Liver (tissue), 8 donors: ENCODE measurements at regions not wholly inside any gene's neighbourhood (a gene's known extent, or its start where the extent isn't known, plus 50 kb on each side); places are given as distances from the start of the nearest gene placed in this dataset.
"Not testable (repeated sequence)": the region's sequence is repeated elsewhere in the genome, so short reads cannot be mapped to it uniquely, and the experiment has no call there.

ENCODE experiments used
- DNase-seq: peaks from one replicate; pipeline ENCODE4 v3.0.0-alpha.2; 2017; ENCODE audit warnings: low spot score
- H3K27ac ChIP-seq, 2 donors: one replicate each; pipeline ENCODE4 v1.7.0; 2013; ENCODE audit warnings: inconsistent platforms in 2 of 2, low read length in 2 of 2, control low read depth in 1 of 2, low read depth in 1 of 2, mild to moderate bottlenecking in 1 of 2
- H3K27me3 ChIP-seq, 4 donors: one replicate each; pipeline versions ENCODE4 v1.6.1 to v1.7.0; 2013; ENCODE audit warnings: low read length in 3 of 4, inconsistent platforms in 1 of 4, mild to moderate bottlenecking in 1 of 4, moderate library complexity in 1 of 4; ENCODE audit not compliant: control insufficient read depth in 4 of 4, insufficient read depth in 4 of 4
- H3K36me3 ChIP-seq, 4 donors: one replicate each; pipeline versions ENCODE4 v1.6.1 to v1.7.0; 2013; ENCODE audit warnings: low read length in 3 of 4, mild to moderate bottlenecking in 3 of 4, low read depth in 1 of 4, moderate library complexity in 1 of 4; ENCODE audit not compliant: control insufficient read depth in 4 of 4, insufficient read depth in 3 of 4
- H3K4me1 ChIP-seq, 4 donors: one replicate each; pipeline versions ENCODE4 v1.6.1 to v1.7.0; 2013; ENCODE audit warnings: low read length in 3 of 4, mild to moderate bottlenecking in 3 of 4, moderate library complexity in 1 of 4; ENCODE audit not compliant: control insufficient read depth in 4 of 4, insufficient read depth in 4 of 4
- H3K4me3 ChIP-seq, 3 donors: one replicate each; pipeline versions ENCODE4 v1.6.1 to v1.7.0; 2013; ENCODE audit warnings: low read length in 3 of 3, control low read depth in 1 of 3, low read depth in 1 of 3, mild to moderate bottlenecking in 1 of 3
- H3K9ac ChIP-seq, 2 donors: one replicate each; pipeline ENCODE4 v1.7.0; 2013; ENCODE audit warnings: low read length in 2 of 2, mild to moderate bottlenecking in 2 of 2, moderate library complexity in 2 of 2, control low read depth in 1 of 2, low read depth in 1 of 2
- H3K9me3 ChIP-seq, 4 donors: one replicate each; pipeline versions ENCODE4 v1.6.1 to v1.7.0; 2013; ENCODE audit warnings: low read length in 3 of 4; ENCODE audit not compliant: control insufficient read depth in 4 of 4
- FOXA1 ChIP-seq: IDR thresholded peaks from 2 replicates; pipeline ENCODE4 v1.6.1; 2016; ENCODE audit warnings: antibody characterized with exemption
- FOXA2 ChIP-seq: IDR thresholded peaks from 2 replicates; pipeline ENCODE4 v1.6.1; 2016; ENCODE audit warnings: antibody characterized with exemption
- GABPA ChIP-seq, 2 donors: IDR thresholded peaks in 1 of 2; conservative IDR thresholded peaks in 1 of 2; 2 replicates each; pipeline ENCODE4 v1.6.1; 2016; ENCODE audit warnings: antibody characterized with exemption in 2 of 2, mild to moderate bottlenecking in 1 of 2, moderate library complexity in 1 of 2
- HNF4G ChIP-seq: IDR thresholded peaks from 2 replicates; pipeline ENCODE4 v1.6.1; 2016; ENCODE audit warnings: antibody characterized with exemption
- JUND ChIP-seq, 2 donors: IDR thresholded peaks; 2 replicates each; pipeline ENCODE4 v1.6.1; 2016; ENCODE audit warnings: antibody characterized with exemption in 2 of 2
- MAX ChIP-seq: IDR thresholded peaks from 2 replicates; pipeline ENCODE4 v1.6.1; 2016; ENCODE audit warnings: antibody characterized with exemption
- NR2F2 ChIP-seq: IDR thresholded peaks from 2 replicates; pipeline ENCODE4 v1.6.1; 2016; ENCODE audit warnings: antibody characterized with exemption
- RAD21 ChIP-seq, 2 donors: IDR thresholded peaks; 2 replicates each; pipeline ENCODE4 v1.6.1; 2016; ENCODE audit warnings: antibody characterized with exemption in 2 of 2, mild to moderate bottlenecking in 2 of 2
- RXRA ChIP-seq, 2 donors: IDR thresholded peaks; 2 replicates each; pipeline ENCODE4 v1.6.1; 2017 to 2018; ENCODE audit warnings: antibody characterized with exemption in 2 of 2, mild to moderate bottlenecking in 1 of 2
- SP1 ChIP-seq: IDR thresholded peaks from 2 replicates; pipeline ENCODE4 v1.6.1; 2018; ENCODE audit warnings: antibody characterized with exemption, mild to moderate bottlenecking
- TAF1 ChIP-seq: conservative IDR thresholded peaks from 2 replicates; pipeline ENCODE4 v1.6.1; 2016; ENCODE audit warnings: antibody characterized with exemption, mild to moderate bottlenecking
- YY1 ChIP-seq: IDR thresholded peaks from 2 replicates; pipeline ENCODE4 v1.6.1; 2016; ENCODE audit warnings: antibody characterized with exemption, mild to moderate bottlenecking
- ZBTB33 ChIP-seq: IDR thresholded peaks from 2 replicates; pipeline ENCODE4 v1.6.1; 2016; ENCODE audit warnings: antibody characterized with exemption
- WGBS: extraction: QIAGEN DNeasy Blood & Tissue Kit; methylation state at CpG from one replicate; pipeline ENCODE4 v1.1.7; 2013; 5-methylcytosine and 5-hydroxymethylcytosine counted together
- TF ChIP-seq, protein P1 (sequence below): fragments of 150-350 bp; IDR thresholded peaks from 2 replicates; pipeline ENCODE4 v1.5.1; 2017; ENCODE audit warnings: improper control_type of control experiment, low read depth, low read length; ENCODE audit not compliant: missing input control
- TF ChIP-seq, protein P2 (sequence below): IDR thresholded peaks from 2 replicates; pipeline ENCODE4 v1.6.1; 2016; ENCODE audit warnings: antibody characterized with exemption
- donor health status: healthy.
- donor health status: healthy.
- donor health status: healthy.
- donor health status: healthy.
- donor health status: healthy.

GRCh38 chr10:53508197-53508596, 735.6 kb upstream of the MBL2 start:
- no peak overlapping the region for H3K27ac ChIP-seq
- no peak overlapping the region for H3K9ac ChIP-seq
- H3K27me3 ChIP-seq: no peaks in the 10 kb centered on the region
- no peak overlapping the region for H3K4me3 ChIP-seq
- WGBS: 77% methylated on average over 1 of the region's 1 CpG
- H3K36me3 ChIP-seq: no peaks in the 10 kb centered on the region
- H3K9me3 ChIP-seq: no peaks in the 10 kb centered on the region
- H3K4me1 ChIP-seq: no peaks in the 10 kb centered on the region
- TF ChIP-seq NR2F2 (no peak), FOXA2 (no peak)
- DNase-seq: no peak

- H3K9me3 ChIP-seq, H3K27ac ChIP-seq, H3K27me3 ChIP-seq, DNase-seq, H3K4me3 ChIP-seq, H3K9ac ChIP-seq, H3K36me3 ChIP-seq, H3K4me1 ChIP-seq: not testable (repeated sequence)
- 98% methylated on average over 2 of the region's 2 CpGs for WGBS
Measured at GRCh38 chr10:53504492-53504891, 731.9 kb upstream of the MBL2 start.

DNA sequence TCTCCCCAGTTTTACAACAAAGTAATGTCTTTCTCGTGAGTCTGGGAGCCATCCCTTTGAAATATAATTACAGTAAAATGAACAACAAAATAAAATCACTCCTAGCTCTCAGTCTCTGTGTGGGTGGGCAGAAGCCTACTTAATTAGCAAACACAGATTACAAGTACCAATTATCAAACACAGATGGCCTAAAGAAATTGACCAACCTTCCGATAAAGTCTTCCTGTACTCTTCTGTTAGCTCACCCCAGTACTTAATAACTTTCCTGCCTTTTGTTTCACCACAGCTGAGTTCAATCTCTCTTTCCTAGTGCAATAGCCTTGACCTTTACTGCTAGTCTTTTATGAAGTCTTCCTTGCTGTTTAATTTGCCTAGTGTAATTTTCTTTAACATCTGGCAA, 719.2 kb upstream of the MBL2 start:
- WGBS: 75% methylated on average over 2 of the region's 2 CpGs
- no peaks in the 10 kb centered on the region for H3K9me3 ChIP-seq
- DNase-seq: no peak
- no peak overlapping the region for H3K9ac ChIP-seq
- H3K4me1 ChIP-seq: peaks cover 0 to 5% (median under 1%) of the 10 kb centered on the region in 4 donors
- H3K27ac ChIP-seq: no peak overlapping the region
- TF ChIP-seq, protein P1, sequence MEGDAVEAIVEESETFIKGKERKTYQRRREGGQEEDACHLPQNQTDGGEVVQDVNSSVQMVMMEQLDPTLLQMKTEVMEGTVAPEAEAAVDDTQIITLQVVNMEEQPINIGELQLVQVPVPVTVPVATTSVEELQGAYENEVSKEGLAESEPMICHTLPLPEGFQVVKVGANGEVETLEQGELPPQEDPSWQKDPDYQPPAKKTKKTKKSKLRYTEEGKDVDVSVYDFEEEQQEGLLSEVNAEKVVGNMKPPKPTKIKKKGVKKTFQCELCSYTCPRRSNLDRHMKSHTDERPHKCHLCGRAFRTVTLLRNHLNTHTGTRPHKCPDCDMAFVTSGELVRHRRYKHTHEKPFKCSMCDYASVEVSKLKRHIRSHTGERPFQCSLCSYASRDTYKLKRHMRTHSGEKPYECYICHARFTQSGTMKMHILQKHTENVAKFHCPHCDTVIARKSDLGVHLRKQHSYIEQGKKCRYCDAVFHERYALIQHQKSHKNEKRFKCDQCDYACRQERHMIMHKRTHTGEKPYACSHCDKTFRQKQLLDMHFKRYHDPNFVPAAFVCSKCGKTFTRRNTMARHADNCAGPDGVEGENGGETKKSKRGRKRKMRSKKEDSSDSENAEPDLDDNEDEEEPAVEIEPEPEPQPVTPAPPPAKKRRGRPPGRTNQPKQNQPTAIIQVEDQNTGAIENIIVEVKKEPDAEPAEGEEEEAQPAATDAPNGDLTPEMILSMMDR: no peak
- no peak for TF ChIP-seq RXRA (IDR thresholded peaks at IDR 0.05)
- no peak for TF ChIP-seq SP1
- no peak for TF ChIP-seq FOXA1
- no peak for TF ChIP-seq MAX
- TF ChIP-seq NR2F2: no peak
- TF ChIP-seq JUND (IDR thresholded peaks at IDR 0.05): no peak
- TF ChIP-seq, protein P2, sequence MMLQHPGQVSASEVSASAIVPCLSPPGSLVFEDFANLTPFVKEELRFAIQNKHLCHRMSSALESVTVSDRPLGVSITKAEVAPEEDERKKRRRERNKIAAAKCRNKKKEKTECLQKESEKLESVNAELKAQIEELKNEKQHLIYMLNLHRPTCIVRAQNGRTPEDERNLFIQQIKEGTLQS: no peak
- H3K27me3 ChIP-seq: no peaks in the 10 kb centered on the region
- H3K36me3 ChIP-seq: no peaks in the 10 kb centered on the region
- H3K4me3 ChIP-seq: no peak overlapping the region

- Histone ChIP-seq H3K9me3 (no peaks in the 10 kb centered on the region), H3K4me3 (no peak overlapping the region), H3K36me3 (no peaks in the 10 kb centered on the region), H3K27me3 (no peaks in the 10 kb centered on the region), H3K4me1 (peaks cover 0 to 5% (median under 1%) of the 10 kb centered on the region in 4 donors), H3K9ac (no peak overlapping the region), H3K27ac (no peak overlapping the region)
- DNase-seq: no peak
- 96% methylated on average over 1 of the region's 1 CpG for WGBS
- no peak for TF ChIP-seq RAD21 (IDR thresholded peaks at IDR 0.05)
- no peak for TF ChIP-seq FOXA2
- no peak for TF ChIP-seq YY1
- no peak for TF ChIP-seq TAF1
- TF ChIP-seq FOXA1: no peak
- TF ChIP-seq RXRA (IDR thresholded peaks at IDR 0.05): no peak
- TF ChIP-seq SP1: no peak
- TF ChIP-seq HNF4G: no peak
- TF ChIP-seq, protein P1: no peak
- TF ChIP-seq GABPA (IDR thresholded peaks at IDR 0.05 in 1 of 2, conservative IDR thresholded peaks at IDR 0.05 in 1 of 2): no peak
- no peak for TF ChIP-seq MAX
- no peak for TF ChIP-seq ZBTB33
Measured at GRCh38 chr10:53490553-53490952, 718.0 kb upstream of the MBL2 start.
